ENCODE measurements at regions not wholly inside any gene's neighbourhood (a gene's known extent, or its start where the extent isn't known, plus 50 kb on each side); places are given as distances from the start of the nearest gene placed in this dataset.
"Not testable (repeated sequence)": the region's sequence is repeated elsewhere in the genome, so short reads cannot be mapped to it uniquely, and the experiment has no call there.

DNA sequence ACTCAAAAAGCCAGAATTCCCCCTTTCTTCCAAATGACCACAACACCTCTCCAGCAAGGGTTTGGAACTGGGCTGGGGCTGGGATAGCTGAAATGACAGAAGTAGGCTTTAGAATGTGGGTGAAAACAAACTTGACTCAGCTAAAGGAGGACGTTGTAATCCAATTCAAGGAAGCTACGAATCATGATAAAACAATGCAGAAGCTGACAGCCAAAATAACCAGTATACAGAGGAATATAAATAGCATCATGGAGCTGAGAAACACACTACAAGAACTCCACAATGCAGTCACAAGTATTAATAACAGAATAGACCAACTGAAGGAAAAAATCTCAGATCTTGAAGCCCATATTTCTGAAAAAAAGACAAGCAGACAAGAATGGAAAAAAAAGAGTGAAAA, 95.8 kb upstream of the TET2 start:
- DNase-seq (ENCODE audit: low spot score): no peak

GRCh38 chr4:105057370-105058105, 89.1 kb upstream of the TET2 start:
- DNase-seq (ENCODE audit: low spot score): peak; percentile 8

- peak; percentile 16 for DNase-seq (ENCODE audit: low spot score)
These were observed 88.4 kb upstream of the TET2 start for GRCh38 chr4:105058177-105058812.

- no peak for DNase-seq (ENCODE audit: low spot score)
These were observed 87.3 kb upstream of the TET2 start for GRCh38 chr4:105059337-105059736.

DNA sequence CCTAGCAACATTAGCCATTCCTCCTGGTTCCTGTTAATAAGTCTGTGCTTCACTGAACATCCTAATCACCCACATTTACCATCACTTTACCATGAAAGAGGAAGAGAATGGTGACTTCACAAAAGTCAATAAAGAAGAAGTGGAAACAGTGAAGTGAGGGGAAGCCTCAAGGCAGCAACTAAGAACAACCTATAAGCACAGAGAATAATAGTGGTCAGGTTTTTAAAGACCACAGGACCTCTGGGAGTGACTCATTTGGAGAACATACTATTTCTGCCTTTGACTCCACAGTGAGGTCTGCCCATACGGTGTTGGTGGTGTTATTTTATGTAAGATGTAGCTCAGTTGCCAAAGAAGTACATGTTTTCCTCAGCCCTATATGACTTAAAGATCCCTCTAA, 86.0 kb upstream of the TET2 start:
- DNase-seq (ENCODE audit: low spot score): peak; percentile 58

GRCh38 chr4:105061136-105061696, 85.5 kb upstream of the TET2 start:
- peak; percentile 56 for DNase-seq (ENCODE audit: low spot score)

- DNase-seq (ENCODE audit: low spot score): no peak
These were observed 84.9 kb upstream of the TET2 start for GRCh38 chr4:105061731-105062130.

- DNase-seq (ENCODE audit: low spot score): no peak
These were observed 80.3 kb upstream of the TET2 start for GRCh38 chr4:105066401-105066800.

- DNase-seq (ENCODE audit: low spot score): no peak
These were observed 79.2 kb upstream of the TET2 start for GRCh38 chr4:105067431-105067830.

DNA sequence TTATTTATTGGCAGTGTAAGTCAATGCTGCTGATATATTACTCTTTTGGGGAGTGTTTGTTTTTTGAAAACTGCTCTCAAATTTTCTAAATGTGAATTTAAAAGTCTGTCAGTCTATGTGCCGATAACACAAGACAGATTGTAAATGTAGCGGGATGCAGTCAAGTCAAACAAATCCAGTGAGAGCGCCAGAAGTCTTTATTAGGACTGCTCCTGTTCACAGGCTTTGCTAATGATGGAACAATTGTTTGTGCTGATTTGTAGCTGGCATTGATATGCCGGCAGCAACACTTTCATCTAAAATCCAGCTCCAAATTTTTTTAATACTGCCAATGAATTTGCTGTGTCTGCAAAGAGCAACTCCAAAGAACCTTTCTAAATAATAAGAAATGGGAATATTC, 78.7 kb upstream of the TET2 start:
- DNase-seq (ENCODE audit: low spot score): no peak

DNA sequence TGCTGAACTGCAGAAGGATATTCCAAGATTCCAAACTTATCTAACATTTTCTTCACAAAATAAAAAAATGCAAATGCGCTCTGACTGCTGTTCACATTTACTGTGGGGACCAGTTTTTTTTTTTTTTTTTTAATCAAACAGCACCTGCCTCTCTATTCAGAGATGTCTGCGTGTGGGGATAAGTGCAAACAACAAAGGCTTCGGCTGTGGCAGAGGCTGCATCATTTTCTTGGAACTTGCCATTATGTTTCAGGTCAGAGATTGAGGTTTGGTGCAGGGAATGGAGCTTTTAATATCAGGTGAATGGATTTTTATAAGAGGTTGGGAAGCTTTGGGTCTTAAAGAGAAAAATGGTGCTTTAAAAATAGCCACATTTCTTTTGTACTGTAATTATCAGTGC, 78.2 kb upstream of the TET2 start:
- no peak for DNase-seq (ENCODE audit: low spot score)

GRCh38 chr4:105072095-105072494, 74.6 kb upstream of the TET2 start:
- DNase-seq (ENCODE audit: low spot score): not testable (repeated sequence)

- no peak for DNase-seq (ENCODE audit: low spot score)
These were observed 72.6 kb upstream of the TET2 start for GRCh38 chr4:105074097-105074496.

GRCh38 chr4:105075045-105075444, 71.6 kb upstream of the TET2 start:
- DNase-seq (ENCODE audit: low spot score): no peak

GRCh38 chr4:105088110-105088879, 58.4 kb upstream of the TET2 start:
- peak; percentile 96 for DNase-seq (ENCODE audit: low spot score)

DNA sequence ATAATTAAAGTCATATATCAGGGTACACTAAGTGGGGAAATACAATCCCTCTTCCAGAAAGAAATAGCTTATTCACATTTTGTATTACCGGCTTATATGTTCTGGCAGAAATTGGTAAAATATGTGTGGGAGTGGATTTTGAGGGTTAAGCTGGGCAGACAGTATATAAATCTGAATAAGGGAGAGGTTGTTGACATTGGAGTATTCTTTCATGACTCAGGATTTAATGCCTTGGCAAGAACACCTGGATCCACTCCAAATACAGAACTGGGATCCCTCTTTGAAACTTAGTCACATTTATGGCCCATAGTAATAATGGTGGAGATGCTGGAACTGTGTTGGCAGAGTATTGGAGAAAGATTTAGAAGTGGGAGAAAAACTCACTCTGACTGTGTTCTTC, 54.3 kb upstream of the TET2 start:
- DNase-seq (ENCODE audit: low spot score): peak; percentile 47

GRCh38 chr4:105092768-105093167, 53.9 kb upstream of the TET2 start:
- peak; percentile 18 for DNase-seq (ENCODE audit: low spot score)

- no peak for DNase-seq (ENCODE audit: low spot score)
These were observed 52.7 kb upstream of the TET2 start for GRCh38 chr4:105093975-105094374.

Data from H4 (cell line).